Liver (tissue), 8 donors: ENCODE measurements at regions not wholly inside any gene's neighbourhood (a gene's known extent, or its start where the extent isn't known, plus 50 kb on each side); places are given as distances from the start of the nearest gene placed in this dataset.

Source experiments
- DNase-seq: peaks from one replicate; pipeline ENCODE4 v3.0.0-alpha.2; 2017; ENCODE audit warnings: low spot score
- H3K27ac ChIP-seq, 2 donors: one replicate each; pipeline ENCODE4 v1.7.0; 2013; ENCODE audit warnings: inconsistent platforms in 2 of 2, low read length in 2 of 2, control low read depth in 1 of 2, low read depth in 1 of 2, mild to moderate bottlenecking in 1 of 2
- H3K27me3 ChIP-seq, 4 donors: one replicate each; pipeline versions ENCODE4 v1.6.1 to v1.7.0; 2013; ENCODE audit warnings: low read length in 3 of 4, inconsistent platforms in 1 of 4, mild to moderate bottlenecking in 1 of 4, moderate library complexity in 1 of 4; ENCODE audit not compliant: control insufficient read depth in 4 of 4, insufficient read depth in 4 of 4
- H3K36me3 ChIP-seq, 4 donors: one replicate each; pipeline versions ENCODE4 v1.6.1 to v1.7.0; 2013; ENCODE audit warnings: low read length in 3 of 4, mild to moderate bottlenecking in 3 of 4, low read depth in 1 of 4, moderate library complexity in 1 of 4; ENCODE audit not compliant: control insufficient read depth in 4 of 4, insufficient read depth in 3 of 4
- H3K4me1 ChIP-seq, 4 donors: one replicate each; pipeline versions ENCODE4 v1.6.1 to v1.7.0; 2013; ENCODE audit warnings: low read length in 3 of 4, mild to moderate bottlenecking in 3 of 4, moderate library complexity in 1 of 4; ENCODE audit not compliant: control insufficient read depth in 4 of 4, insufficient read depth in 4 of 4
- H3K4me3 ChIP-seq, 3 donors: one replicate each; pipeline versions ENCODE4 v1.6.1 to v1.7.0; 2013; ENCODE audit warnings: low read length in 3 of 3, control low read depth in 1 of 3, low read depth in 1 of 3, mild to moderate bottlenecking in 1 of 3
- H3K9ac ChIP-seq, 2 donors: one replicate each; pipeline ENCODE4 v1.7.0; 2013; ENCODE audit warnings: low read length in 2 of 2, mild to moderate bottlenecking in 2 of 2, moderate library complexity in 2 of 2, control low read depth in 1 of 2, low read depth in 1 of 2
- H3K9me3 ChIP-seq, 4 donors: one replicate each; pipeline versions ENCODE4 v1.6.1 to v1.7.0; 2013; ENCODE audit warnings: low read length in 3 of 4; ENCODE audit not compliant: control insufficient read depth in 4 of 4
- ATF3 ChIP-seq: IDR thresholded peaks from 2 replicates; pipeline ENCODE4 v1.6.1; 2016; ENCODE audit warnings: antibody characterized with exemption
- CTCF ChIP-seq: fragments of 150-350 bp; IDR thresholded peaks from 2 replicates; pipeline ENCODE4 v1.5.1; 2017; ENCODE audit warnings: improper control_type of control experiment, low read depth, low read length; ENCODE audit not compliant: missing input control
- EGR1 ChIP-seq, 2 donors: IDR thresholded peaks; 2 replicates each; pipeline ENCODE4 v1.6.1; 2016 to 2018; ENCODE audit warnings: antibody characterized with exemption in 2 of 2, low read depth in 2 of 2
- FOXA1 ChIP-seq: IDR thresholded peaks from 2 replicates; pipeline ENCODE4 v1.6.1; 2016; ENCODE audit warnings: antibody characterized with exemption
- FOXA2 ChIP-seq: IDR thresholded peaks from 2 replicates; pipeline ENCODE4 v1.6.1; 2016; ENCODE audit warnings: antibody characterized with exemption
- GABPA ChIP-seq, 2 donors: IDR thresholded peaks in 1 of 2; conservative IDR thresholded peaks in 1 of 2; 2 replicates each; pipeline ENCODE4 v1.6.1; 2016; ENCODE audit warnings: antibody characterized with exemption in 2 of 2, mild to moderate bottlenecking in 1 of 2, moderate library complexity in 1 of 2
- HNF4A ChIP-seq, 2 donors: conservative IDR thresholded peaks; 2 replicates each; pipeline ENCODE4 v1.6.1; 2016; ENCODE audit warnings: antibody characterized with exemption in 2 of 2, mild to moderate bottlenecking in 2 of 2
- HNF4G ChIP-seq: IDR thresholded peaks from 2 replicates; pipeline ENCODE4 v1.6.1; 2016; ENCODE audit warnings: antibody characterized with exemption
- JUND ChIP-seq, 2 donors: IDR thresholded peaks; 2 replicates each; pipeline ENCODE4 v1.6.1; 2016; ENCODE audit warnings: antibody characterized with exemption in 2 of 2
- MAX ChIP-seq: IDR thresholded peaks from 2 replicates; pipeline ENCODE4 v1.6.1; 2016; ENCODE audit warnings: antibody characterized with exemption
- NR2F2 ChIP-seq: IDR thresholded peaks from 2 replicates; pipeline ENCODE4 v1.6.1; 2016; ENCODE audit warnings: antibody characterized with exemption
- RAD21 ChIP-seq, 2 donors: IDR thresholded peaks; 2 replicates each; pipeline ENCODE4 v1.6.1; 2016; ENCODE audit warnings: antibody characterized with exemption in 2 of 2, mild to moderate bottlenecking in 2 of 2
- REST ChIP-seq: IDR thresholded peaks from 2 replicates; pipeline ENCODE4 v1.6.1; 2016; ENCODE audit warnings: antibody characterized with exemption, mild to moderate bottlenecking
- RXRA ChIP-seq, 2 donors: IDR thresholded peaks; 2 replicates each; pipeline ENCODE4 v1.6.1; 2017 to 2018; ENCODE audit warnings: antibody characterized with exemption in 2 of 2, mild to moderate bottlenecking in 1 of 2
- SP1 ChIP-seq: IDR thresholded peaks from 2 replicates; pipeline ENCODE4 v1.6.1; 2018; ENCODE audit warnings: antibody characterized with exemption, mild to moderate bottlenecking
- TAF1 ChIP-seq: conservative IDR thresholded peaks from 2 replicates; pipeline ENCODE4 v1.6.1; 2016; ENCODE audit warnings: antibody characterized with exemption, mild to moderate bottlenecking
- YY1 ChIP-seq: IDR thresholded peaks from 2 replicates; pipeline ENCODE4 v1.6.1; 2016; ENCODE audit warnings: antibody characterized with exemption, mild to moderate bottlenecking
- ZBTB33 ChIP-seq: IDR thresholded peaks from 2 replicates; pipeline ENCODE4 v1.6.1; 2016; ENCODE audit warnings: antibody characterized with exemption
- WGBS: extraction: QIAGEN DNeasy Blood & Tissue Kit; methylation state at CpG from one replicate; pipeline ENCODE4 v1.1.7; 2013; 5-methylcytosine and 5-hydroxymethylcytosine counted together
- donor health status: healthy.
- donor health status: healthy.
- donor health status: healthy.
- donor health status: healthy.
- donor health status: healthy.

- H3K4me3 ChIP-seq, result no peak overlapping the region
- H3K9ac ChIP-seq, result no peak overlapping the region
- TF ChIP-seq GABPA (IDR thresholded peaks at IDR 0.05 in 1 of 2, conservative IDR thresholded peaks at IDR 0.05 in 1 of 2), result no peak
- TF ChIP-seq MAX, result no peak
- no peak for TF ChIP-seq ATF3
- TF ChIP-seq TAF1, result no peak
- TF ChIP-seq CTCF, result no peak
- no peak for TF ChIP-seq EGR1 (IDR thresholded peaks at IDR 0.05; ENCODE audit: low read depth in 2 of 2)
- no peak for TF ChIP-seq REST
- TF ChIP-seq HNF4A (conservative IDR thresholded peaks at IDR 0.05), result no peak
- no peak for TF ChIP-seq RXRA (IDR thresholded peaks at IDR 0.05)
- no peak for TF ChIP-seq SP1
- TF ChIP-seq HNF4G, result no peak
- TF ChIP-seq NR2F2, result no peak
- no peak for TF ChIP-seq FOXA1
- TF ChIP-seq YY1, result no peak
- no peak for TF ChIP-seq JUND (IDR thresholded peaks at IDR 0.05)
- no peak for TF ChIP-seq FOXA2
- no peak for TF ChIP-seq ZBTB33
- no peak for TF ChIP-seq RAD21 (IDR thresholded peaks at IDR 0.05)
- DNase-seq, result no peak
- H3K36me3 ChIP-seq, result no peaks in the 10 kb centered on the region
- WGBS, result 91% methylated on average over 1 of the region's 1 CpG
- no peaks in the 10 kb centered on the region for H3K4me1 ChIP-seq
- H3K27ac ChIP-seq, result no peak overlapping the region
- H3K27me3 ChIP-seq, result no peaks in the 10 kb centered on the region
- H3K9me3 ChIP-seq, result peaks cover 0 to 13% (median 0%) of the 10 kb centered on the region in 4 donors
Observed at GRCh38 chr10:131669838-131670237, 231.0 kb upstream of the PPP2R2D start.
